ENCODE measurements at regions not wholly inside any gene's neighbourhood (a gene's known extent, or its start where the extent isn't known, plus 50 kb on each side); places are given as distances from the start of the nearest gene placed in this dataset.

GRCh38 chr2:239476029-239476756 is 75.4 kb upstream of the HDAC4 start:
- no TSS peak for BruUV-seq (replicated peaks)
- Mint-ChIP-seq H3K27ac (ENCODE audit: low read depth, unreplicated experiment) (no peak overlapping the region), H3K4me3 (ENCODE audit: unreplicated experiment) (no peak overlapping the region), H3K27me3 (ENCODE audit: insufficient read depth, unreplicated experiment) (peaks cover 29% of the 10 kb centered on the region), H3K36me3 (ENCODE audit: insufficient read depth, unreplicated experiment) (no peaks in the 10 kb centered on the region), H3K4me1 (ENCODE audit: insufficient read depth, unreplicated experiment) (no peaks in the 10 kb centered on the region), H3K9me3 (ENCODE audit: unreplicated experiment) (no peaks in the 10 kb centered on the region)
- DNase-seq (ENCODE audit: unreplicated experiment) = no peak
- ChIA-PET POLR2A (no interaction called here), CTCF (no interaction called here)
- intact Hi-C loops (cut with micrococcal nuclease) = no loop called here
- TF ChIP-seq, protein P1, sequence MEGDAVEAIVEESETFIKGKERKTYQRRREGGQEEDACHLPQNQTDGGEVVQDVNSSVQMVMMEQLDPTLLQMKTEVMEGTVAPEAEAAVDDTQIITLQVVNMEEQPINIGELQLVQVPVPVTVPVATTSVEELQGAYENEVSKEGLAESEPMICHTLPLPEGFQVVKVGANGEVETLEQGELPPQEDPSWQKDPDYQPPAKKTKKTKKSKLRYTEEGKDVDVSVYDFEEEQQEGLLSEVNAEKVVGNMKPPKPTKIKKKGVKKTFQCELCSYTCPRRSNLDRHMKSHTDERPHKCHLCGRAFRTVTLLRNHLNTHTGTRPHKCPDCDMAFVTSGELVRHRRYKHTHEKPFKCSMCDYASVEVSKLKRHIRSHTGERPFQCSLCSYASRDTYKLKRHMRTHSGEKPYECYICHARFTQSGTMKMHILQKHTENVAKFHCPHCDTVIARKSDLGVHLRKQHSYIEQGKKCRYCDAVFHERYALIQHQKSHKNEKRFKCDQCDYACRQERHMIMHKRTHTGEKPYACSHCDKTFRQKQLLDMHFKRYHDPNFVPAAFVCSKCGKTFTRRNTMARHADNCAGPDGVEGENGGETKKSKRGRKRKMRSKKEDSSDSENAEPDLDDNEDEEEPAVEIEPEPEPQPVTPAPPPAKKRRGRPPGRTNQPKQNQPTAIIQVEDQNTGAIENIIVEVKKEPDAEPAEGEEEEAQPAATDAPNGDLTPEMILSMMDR (IDR thresholded peaks at IDR 0.05; ENCODE audit: unreplicated experiment) = no peak

DNA sequence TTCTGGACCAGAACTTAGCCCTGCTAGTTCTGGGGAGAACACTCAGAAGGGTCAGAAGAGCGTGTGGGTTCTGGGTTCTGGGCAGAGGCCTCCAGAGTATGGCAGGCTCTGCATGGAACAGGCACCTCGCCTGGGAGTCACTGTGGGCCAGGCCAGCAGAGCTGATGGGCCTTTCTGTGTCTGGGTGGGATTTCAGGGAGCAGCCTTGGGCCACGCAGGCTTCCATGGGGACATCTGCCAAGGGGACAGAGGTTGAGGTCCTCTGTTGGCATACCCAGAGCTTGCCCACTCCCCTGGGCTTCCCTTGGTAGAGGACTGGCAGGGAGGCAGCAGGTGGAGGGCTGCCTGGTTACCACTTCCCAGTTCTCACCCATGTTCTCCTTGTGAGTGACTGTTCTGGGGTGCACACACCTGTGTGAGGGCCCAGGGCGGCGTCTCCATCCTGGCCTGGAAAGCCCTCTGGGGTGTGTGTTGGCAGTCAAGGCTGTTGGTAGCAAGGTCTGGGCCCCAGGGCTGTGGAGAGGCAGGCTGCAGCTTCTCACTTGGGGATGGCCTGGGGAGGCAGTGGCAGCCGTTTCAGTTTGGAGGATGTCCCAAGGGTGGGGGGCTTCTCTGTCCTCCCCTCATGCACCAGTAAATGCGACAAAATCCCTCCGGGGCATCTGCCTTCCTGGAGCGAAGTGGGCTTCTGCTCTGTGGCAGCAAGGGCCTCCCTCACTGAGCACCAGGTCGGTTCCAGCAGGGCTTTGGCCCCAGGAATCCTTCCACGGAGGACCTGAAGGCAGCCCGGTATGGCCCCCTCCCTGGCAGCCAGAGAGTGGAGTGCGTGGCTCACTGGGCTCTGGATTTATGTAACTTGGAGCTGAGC is 74.6 kb upstream of the HDAC4 start:
- intact Hi-C loops (cut with micrococcal nuclease) = no loop called here
- no peak overlapping the region for H3K4me3 Mint-ChIP-seq (ENCODE audit: unreplicated experiment)
- TF ChIP-seq, protein P1 (IDR thresholded peaks at IDR 0.05; ENCODE audit: unreplicated experiment) = no peak
- no peaks in the 10 kb centered on the region for H3K4me1 Mint-ChIP-seq (ENCODE audit: insufficient read depth, unreplicated experiment)
- H3K27me3 Mint-ChIP-seq (ENCODE audit: insufficient read depth, unreplicated experiment) = peaks cover 29% of the 10 kb centered on the region
- no peaks in the 10 kb centered on the region for H3K36me3 Mint-ChIP-seq (ENCODE audit: insufficient read depth, unreplicated experiment)
- no peak overlapping the region for H3K27ac Mint-ChIP-seq (ENCODE audit: low read depth, unreplicated experiment)
- ChIA-PET CTCF (no interaction called here), POLR2A (no interaction called here)
- no peak for DNase-seq (ENCODE audit: unreplicated experiment)
- no peaks in the 10 kb centered on the region for H3K9me3 Mint-ChIP-seq (ENCODE audit: unreplicated experiment)
- BruUV-seq (replicated peaks) = no TSS peak

DNA sequence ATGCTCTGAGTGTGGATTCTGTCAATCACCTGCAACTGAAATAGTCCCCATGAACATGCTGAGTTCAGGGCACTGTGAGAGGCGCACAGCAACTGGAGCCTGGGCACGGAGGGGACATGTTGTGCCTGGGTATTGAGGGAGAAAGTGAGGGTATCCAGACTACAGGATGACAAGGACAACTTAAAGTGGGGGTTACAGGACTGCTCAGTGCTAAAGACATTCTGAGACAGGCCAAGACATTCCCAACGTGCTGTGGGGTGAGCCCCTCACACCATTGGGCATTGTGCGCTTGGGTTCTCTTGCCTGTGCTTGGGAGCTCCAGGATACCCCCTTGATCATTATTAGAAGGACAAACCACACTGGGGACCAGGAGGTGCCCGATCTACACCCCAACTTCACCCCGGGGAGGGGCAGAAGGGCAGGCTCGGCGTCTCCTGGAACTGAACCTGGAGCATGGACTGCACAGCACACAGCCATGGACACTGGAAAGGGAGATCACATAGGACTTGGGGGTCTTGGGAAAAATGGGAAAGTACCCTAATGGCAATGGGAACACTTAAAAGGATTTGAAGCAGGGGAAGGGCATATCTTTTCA is 72.5 kb upstream of the HDAC4 start:
- BruUV-seq (replicated peaks) = no TSS peak
- Mint-ChIP-seq H3K4me3 (ENCODE audit: unreplicated experiment) (no peak overlapping the region), H3K9me3 (ENCODE audit: unreplicated experiment) (no peaks in the 10 kb centered on the region), H3K4me1 (ENCODE audit: insufficient read depth, unreplicated experiment) (no peaks in the 10 kb centered on the region), H3K27ac (ENCODE audit: low read depth, unreplicated experiment) (no peak overlapping the region), H3K27me3 (ENCODE audit: insufficient read depth, unreplicated experiment) (peaks cover 29% of the 10 kb centered on the region), H3K36me3 (ENCODE audit: insufficient read depth, unreplicated experiment) (no peaks in the 10 kb centered on the region)
- CTCF ChIA-PET = interaction anchor here (0.6 kb wide), 1 partner anchor 116 kb away, joined by 3 read pairs; no protein-coding TSS in a partner anchor
- POLR2A ChIA-PET = no interaction called here
- intact Hi-C loops (cut with micrococcal nuclease) = no loop called here
- TF ChIP-seq, protein P1 (IDR thresholded peaks at IDR 0.05; ENCODE audit: unreplicated experiment) = no peak
- no peak for DNase-seq (ENCODE audit: unreplicated experiment)

- CTCF ChIA-PET = interaction anchor here (0.6 kb wide), 1 partner anchor 115 kb away, joined by 3 read pairs; no protein-coding TSS in a partner anchor
- DNase-seq (ENCODE audit: unreplicated experiment) = no peak
- POLR2A ChIA-PET = no interaction called here
- no peaks in the 10 kb centered on the region for H3K9me3 Mint-ChIP-seq (ENCODE audit: unreplicated experiment)
- no peaks in the 10 kb centered on the region for H3K36me3 Mint-ChIP-seq (ENCODE audit: insufficient read depth, unreplicated experiment)
- no peak overlapping the region for H3K4me3 Mint-ChIP-seq (ENCODE audit: unreplicated experiment)
- intact Hi-C loops (cut with micrococcal nuclease) = no loop called here
- TF ChIP-seq, protein P1 (IDR thresholded peaks at IDR 0.05; ENCODE audit: unreplicated experiment) = no peak
- no TSS peak for BruUV-seq (replicated peaks)
- H3K27ac Mint-ChIP-seq (ENCODE audit: low read depth, unreplicated experiment) = no peak overlapping the region
- no peaks in the 10 kb centered on the region for H3K4me1 Mint-ChIP-seq (ENCODE audit: insufficient read depth, unreplicated experiment)
- H3K27me3 Mint-ChIP-seq (ENCODE audit: insufficient read depth, unreplicated experiment) = peaks cover 29% of the 10 kb centered on the region
Observed at GRCh38 chr2:239472235-239472775, 71.5 kb upstream of the HDAC4 start.

All from MCF 10A (cell line).